ENCODE measurements at regions not wholly inside any gene's neighbourhood (a gene's known extent, or its start where the extent isn't known, plus 50 kb on each side); places are given as distances from the start of the nearest gene placed in this dataset.
"Not testable (repeated sequence)": the region's sequence is repeated elsewhere in the genome, so short reads cannot be mapped to it uniquely, and the experiment has no call there.

- DNase-seq = no peak
Observed at GRCh38 chr20:16864963-16865362, 116.8 kb downstream of the OTOR start.

- DNase-seq = peak; percentile 95
Observed at GRCh38 chr20:16865406-16865805, 117.2 kb downstream of the OTOR start.

GRCh38 chr20:16873124-16873523 is 125.0 kb downstream of the OTOR start:
- not testable (repeated sequence) for DNase-seq

- DNase-seq = no peak
Observed at GRCh38 chr20:16877053-16877554, 128.9 kb downstream of the OTOR start.

GRCh38 chr20:16885746-16886145 is 137.6 kb downstream of the OTOR start:
- no peak for DNase-seq

- no peak for DNase-seq
Observed at GRCh38 chr20:16898433-16898832, 150.3 kb downstream of the OTOR start.

- no peak for DNase-seq
Observed at GRCh38 chr20:16902662-16903061, 154.5 kb downstream of the OTOR start.

GRCh38 chr20:16904751-16905150 is 156.6 kb downstream of the OTOR start:
- peak; percentile 49 for DNase-seq

GRCh38 chr20:16914277-16914676 is 166.1 kb downstream of the OTOR start:
- no peak for DNase-seq

- DNase-seq = no peak
Observed at GRCh38 chr20:16916165-16916564, 168.0 kb downstream of the OTOR start.

- peak; percentile 27 for DNase-seq
Observed at GRCh38 chr20:16917636-16918035, 169.5 kb downstream of the OTOR start.

- no peak for DNase-seq
Observed at GRCh38 chr20:16918366-16918765, 170.2 kb downstream of the OTOR start.

- DNase-seq = no peak
Observed at GRCh38 chr20:16919841-16920240, 171.7 kb downstream of the OTOR start.

GRCh38 chr20:16922834-16923233 is 174.7 kb downstream of the OTOR start:
- DNase-seq = peak; percentile 50

GRCh38 chr20:16926626-16927430 is 178.7 kb downstream of the OTOR start:
- peak; percentile 76 for DNase-seq

GRCh38 chr20:16929756-16930155 is 181.6 kb downstream of the OTOR start:
- no peak for DNase-seq

- no peak for DNase-seq
Observed at GRCh38 chr20:16930656-16931055, 182.5 kb downstream of the OTOR start.

GRCh38 chr20:16939051-16939450 is 190.9 kb downstream of the OTOR start:
- DNase-seq = no peak

GRCh38 chr20:16940701-16941100 is 192.5 kb downstream of the OTOR start:
- no peak for DNase-seq

- DNase-seq = no peak
Observed at GRCh38 chr20:16942051-16942450, 193.9 kb downstream of the OTOR start.

GRCh38 chr20:16942756-16943155 is 194.6 kb downstream of the OTOR start:
- DNase-seq = no peak

GRCh38 chr20:16944745-16945144 is 196.6 kb downstream of the OTOR start:
- DNase-seq = peak; percentile 10

- no peak for DNase-seq
Observed at GRCh38 chr20:16945619-16946018, 197.5 kb downstream of the OTOR start.

- no peak for DNase-seq
Observed at GRCh38 chr20:16946097-16946496, 197.9 kb downstream of the OTOR start.

GRCh38 chr20:16947479-16947878 is 199.3 kb downstream of the OTOR start:
- no peak for DNase-seq

All from NCI-H69 (cell line).